ENCODE measurements at regions not wholly inside any gene's neighbourhood (a gene's known extent, or its start where the extent isn't known, plus 50 kb on each side); places are given as distances from the start of the nearest gene placed in this dataset.
A peak's percentile ranks its signal among the peaks of the same experiment; 100 is the strongest.

DNA sequence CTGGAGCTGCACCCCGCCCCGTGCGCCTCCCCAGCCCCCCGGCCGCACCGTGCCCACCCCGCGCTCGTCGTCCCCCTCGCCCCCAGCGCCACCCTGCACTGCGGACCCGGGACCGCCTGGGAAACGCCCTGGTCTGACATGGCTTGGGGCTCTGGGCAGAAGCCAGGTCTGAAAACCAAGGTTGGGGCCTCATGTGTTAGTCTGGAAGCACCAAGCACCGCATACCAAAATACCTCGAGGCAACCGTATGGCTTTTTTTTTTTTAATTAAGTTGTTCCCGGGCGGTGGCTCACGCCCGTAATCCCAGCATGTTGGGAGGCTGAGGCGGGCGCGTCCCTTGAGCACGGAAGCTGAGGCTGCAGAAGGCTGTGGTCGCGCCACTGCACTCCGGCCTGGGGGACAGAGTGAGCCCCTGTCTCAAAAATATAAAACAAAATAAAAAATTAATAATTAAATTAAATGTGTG is 91.5 kb upstream of the CHD2 start (continued):
- TF ChIP-seq WIZ (CRISPR knock-in tag; IDR thresholded peaks at IDR 0.05), result no peak
- TF ChIP-seq ZFP82 (CRISPR knock-in tag; IDR thresholded peaks at IDR 0.05; ENCODE audit: borderline replicate concordance), result peak; percentile 3; the same call in 1 of the 2 replicates
- TF ChIP-seq ZNF484 (CRISPR knock-in tag; IDR thresholded peaks at IDR 0.05; ENCODE audit: borderline replicate concordance, low read depth), result 0 out of 2 replicates have a peak, but pooled peaks have one; percentile 1
- TF ChIP-seq SETDB1 (CRISPR knock-in tag; IDR thresholded peaks at IDR 0.05; ENCODE audit: borderline replicate concordance), result no peak
- no peak for TF ChIP-seq SSRP1 (CRISPR knock-in tag; IDR thresholded peaks at IDR 0.05)
- TF ChIP-seq KLF15 (CRISPR knock-in tag; IDR thresholded peaks at IDR 0.05; ENCODE audit: borderline replicate concordance), result no peak
- TF ChIP-seq KLF13 (CRISPR knock-in tag; IDR thresholded peaks at IDR 0.05), result no peak
- peak in 1 of 2 experiments; percentile 35; a peak in 1 of 4 replicates for TF ChIP-seq POLR2A (IDR thresholded peaks at IDR 0.05; ENCODE audit: insufficient read depth in 1 of 2, low read depth in 2 of 2, low read length in 2 of 2)

GRCh38 chr15:92809064-92809879 is 90.9 kb upstream of the CHD2 start:
- WGBS (ENCODE audit: low lambda C conversion rate), result 2% methylated on average over 25 of the region's 80 CpGs
- Histone ChIP-seq H3K36me3 (replicated peaks in 1 of 2; ENCODE audit: control insufficient read depth in 1 of 2, insufficient read depth in 2 of 2, low read length in 2 of 2) (no peaks in the 10 kb centered on the region), H3K27me3 (ENCODE audit: control insufficient read depth in 1 of 2, insufficient read depth in 2 of 2, low read length in 2 of 2) (no peaks in the 10 kb centered on the region; a peak in 1 of 5 replicates), H2AFZ (ENCODE audit: low read length) (no peak overlapping the region), H3K79me2 (ENCODE audit: insufficient read depth, low read length) (peaks cover 30% of the 10 kb centered on the region), H3K4me1 (ENCODE audit: insufficient read depth, low read length) (peaks cover 48% of the 10 kb centered on the region), H4K20me1 (ENCODE audit: insufficient read depth, low read length) (no peaks in the 10 kb centered on the region), H3K4me2 (ENCODE audit: low read depth, low read length) (peak overlapping the region; percentile 98), H3K9ac (ENCODE audit: insufficient read depth, low read depth, low read length) (peak overlapping the region; percentile 97), H3K27ac (ENCODE audit: extremely low read length, insufficient read depth, low read length) (peak overlapping the region; percentile 98), H3K4me3 (replicated peaks in 1 of 3; ENCODE audit: insufficient read depth in 1 of 3, low read depth in 2 of 3, low read length in 3 of 3) (peak overlapping the region; percentile 53 to 76 (median 61); a peak in 5 of 6 replicates), H3K9me3 (ENCODE audit: low read length) (no peaks in the 10 kb centered on the region)
- FAIRE-seq, result no peak
- BruUV-seq (replicated peaks), result no TSS peak
- CTCF ChIA-PET (ENCODE audit: low intra/inter-chr PET ratio, low total read pairs), result interaction anchor here (0.8 to 0.9 kb wide), 2 partner anchors 109 kb away, joined by 4 to 6 read pairs; no protein-coding TSS in a partner anchor
- POLR2A ChIA-PET, result interaction anchor here (0.6 to 5.8 kb wide), 23 partner anchors 8 to 219 kb away, joined by 3 to 211 read pairs (median 5); partner anchors contain the start of gene CHD2
- in situ Hi-C loops (cut with HindIII; ENCODE audit: extremely low pct_ligation_motif_present, low pct_unique_long_range_greater_than_20kb) (no loop called here), intact Hi-C loops (cut with micrococcal nuclease; ENCODE audit: unreplicated experiment) (loop anchor here (1.0 kb wide), 2 partner anchors 73 to 95 kb away; no protein-coding TSS in a partner anchor)
- peak; percentile 86 for ATAC-seq
- peak; percentile 95 for DNase-seq (ENCODE audit: low spot score)
- TF ChIP-seq, protein P1, sequence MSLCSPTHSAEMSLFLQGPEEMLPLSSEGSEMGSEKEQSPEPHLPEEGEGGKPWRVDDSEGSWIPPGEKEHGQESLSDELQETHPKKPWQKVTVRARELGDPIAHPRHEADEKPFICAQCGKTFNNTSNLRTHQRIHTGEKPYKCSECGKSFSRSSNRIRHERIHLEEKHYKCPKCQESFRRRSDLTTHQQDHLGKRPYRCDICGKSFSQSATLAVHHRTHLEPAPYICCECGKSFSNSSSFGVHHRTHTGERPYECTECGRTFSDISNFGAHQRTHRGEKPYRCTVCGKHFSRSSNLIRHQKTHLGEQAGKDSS (CRISPR knock-in tag; IDR thresholded peaks at IDR 0.05; ENCODE audit: borderline replicate concordance, low read depth), result peak; percentile 97; the same call in 1 of the 2 replicates
- no peak; the same call in 1 of the 2 replicates for TF ChIP-seq ZBTB26 (CRISPR knock-in tag; IDR thresholded peaks at IDR 0.05; ENCODE audit: borderline replicate concordance)
- peak; percentile 13; the same call in 1 of the 2 replicates for TF ChIP-seq AKNA (CRISPR knock-in tag; IDR thresholded peaks at IDR 0.05; ENCODE audit: borderline replicate concordance)
- TF ChIP-seq KDM6A (CRISPR knock-in tag; IDR thresholded peaks at IDR 0.05; ENCODE audit: low read depth), result no peak
- peak; percentile 83 for TF ChIP-seq FOXA3 (CRISPR knock-in tag; IDR thresholded peaks at IDR 0.05)
- TF ChIP-seq, protein P2, sequence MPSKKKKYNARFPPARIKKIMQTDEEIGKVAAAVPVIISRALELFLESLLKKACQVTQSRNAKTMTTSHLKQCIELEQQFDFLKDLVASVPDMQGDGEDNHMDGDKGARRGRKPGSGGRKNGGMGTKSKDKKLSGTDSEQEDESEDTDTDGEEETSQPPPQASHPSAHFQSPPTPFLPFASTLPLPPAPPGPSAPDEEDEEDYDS (CRISPR knock-in tag; IDR thresholded peaks at IDR 0.05), result peak; percentile 97
- TF ChIP-seq ZNF572 (CRISPR knock-in tag; IDR thresholded peaks at IDR 0.05), result no peak
